ENCODE measurements at regions not wholly inside any gene's neighbourhood (a gene's known extent, or its start where the extent isn't known, plus 50 kb on each side); places are given as distances from the start of the nearest gene placed in this dataset.
A peak's percentile ranks its signal among the peaks of the same experiment; 100 is the strongest.

DNA sequence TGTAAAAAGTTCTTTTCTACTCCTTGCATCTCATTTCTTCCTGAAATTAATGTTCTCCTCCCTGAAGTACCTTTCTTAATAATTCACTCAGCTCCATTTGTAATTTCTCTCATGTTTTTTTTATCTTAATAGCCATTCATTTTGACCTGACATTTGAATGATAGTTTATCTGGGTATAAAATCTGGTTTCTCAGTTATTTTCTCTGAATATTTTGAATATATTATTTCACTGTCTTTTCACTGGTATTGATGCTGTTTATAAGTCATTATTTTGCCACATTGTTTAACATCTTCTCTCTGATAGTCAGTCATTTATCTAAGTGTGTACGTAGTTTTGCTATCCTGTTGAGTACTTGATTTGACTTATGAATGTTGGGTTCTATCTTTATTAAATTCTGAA is 68.8 kb upstream of the ARHGAP18 start:
- ATAC-seq = no peak
- WGBS, 2 donors = 0 to 96% methylated on average over 1 of the region's 1 CpG
- intact Hi-C loops (cut with DNase I) = loop anchor here in 2 of 10 donors (10.0 kb wide), 1 partner anchor 236 kb away; the partner anchor contains the start of gene L3MBTL3 (in 2 of the 2)

DNA sequence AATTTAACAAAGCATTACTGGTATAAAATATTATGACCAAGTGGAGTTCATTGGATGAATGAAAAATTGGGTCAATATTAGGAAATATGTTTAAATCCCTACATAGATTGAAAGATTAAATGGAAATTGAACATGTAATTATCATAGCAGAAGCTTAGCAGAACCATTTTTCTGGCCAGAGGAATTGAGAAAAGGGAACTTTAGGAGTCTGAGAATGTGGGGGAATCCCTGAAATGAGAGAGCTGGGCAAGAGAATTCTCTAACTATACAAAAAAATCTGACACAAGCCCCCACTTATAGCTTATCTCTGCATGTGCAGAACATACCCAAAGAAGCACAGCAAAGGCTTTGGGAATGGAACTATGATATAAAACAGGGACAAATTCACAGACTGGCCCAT is 67.4 kb upstream of the ARHGAP18 start:
- no peak for ATAC-seq
- intact Hi-C loops (cut with DNase I) = loop anchor here in 2 of 10 donors (10.0 kb wide), 1 partner anchor 237 kb away; the partner anchor contains the start of gene L3MBTL3 (in 2 of the 2)

More for the DNA sequence above, 68.8 kb upstream of the ARHGAP18 start:
- DNase-seq = no peak
- Histone ChIP-seq H3K27ac (no peak overlapping the region), H3K27me3 (no peaks in the 10 kb centered on the region), H3K4me1 (no peaks in the 10 kb centered on the region), H3K4me3 (no peak overlapping the region), H3K9me3 (peaks cover 0 to 19% (median 4%) of the 10 kb centered on the region in 11 donors), H3K36me3 (no peaks in the 10 kb centered on the region)
- TF ChIP-seq, protein P1, sequence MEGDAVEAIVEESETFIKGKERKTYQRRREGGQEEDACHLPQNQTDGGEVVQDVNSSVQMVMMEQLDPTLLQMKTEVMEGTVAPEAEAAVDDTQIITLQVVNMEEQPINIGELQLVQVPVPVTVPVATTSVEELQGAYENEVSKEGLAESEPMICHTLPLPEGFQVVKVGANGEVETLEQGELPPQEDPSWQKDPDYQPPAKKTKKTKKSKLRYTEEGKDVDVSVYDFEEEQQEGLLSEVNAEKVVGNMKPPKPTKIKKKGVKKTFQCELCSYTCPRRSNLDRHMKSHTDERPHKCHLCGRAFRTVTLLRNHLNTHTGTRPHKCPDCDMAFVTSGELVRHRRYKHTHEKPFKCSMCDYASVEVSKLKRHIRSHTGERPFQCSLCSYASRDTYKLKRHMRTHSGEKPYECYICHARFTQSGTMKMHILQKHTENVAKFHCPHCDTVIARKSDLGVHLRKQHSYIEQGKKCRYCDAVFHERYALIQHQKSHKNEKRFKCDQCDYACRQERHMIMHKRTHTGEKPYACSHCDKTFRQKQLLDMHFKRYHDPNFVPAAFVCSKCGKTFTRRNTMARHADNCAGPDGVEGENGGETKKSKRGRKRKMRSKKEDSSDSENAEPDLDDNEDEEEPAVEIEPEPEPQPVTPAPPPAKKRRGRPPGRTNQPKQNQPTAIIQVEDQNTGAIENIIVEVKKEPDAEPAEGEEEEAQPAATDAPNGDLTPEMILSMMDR (IDR thresholded peaks at IDR 0.05) = no peak

DNA sequence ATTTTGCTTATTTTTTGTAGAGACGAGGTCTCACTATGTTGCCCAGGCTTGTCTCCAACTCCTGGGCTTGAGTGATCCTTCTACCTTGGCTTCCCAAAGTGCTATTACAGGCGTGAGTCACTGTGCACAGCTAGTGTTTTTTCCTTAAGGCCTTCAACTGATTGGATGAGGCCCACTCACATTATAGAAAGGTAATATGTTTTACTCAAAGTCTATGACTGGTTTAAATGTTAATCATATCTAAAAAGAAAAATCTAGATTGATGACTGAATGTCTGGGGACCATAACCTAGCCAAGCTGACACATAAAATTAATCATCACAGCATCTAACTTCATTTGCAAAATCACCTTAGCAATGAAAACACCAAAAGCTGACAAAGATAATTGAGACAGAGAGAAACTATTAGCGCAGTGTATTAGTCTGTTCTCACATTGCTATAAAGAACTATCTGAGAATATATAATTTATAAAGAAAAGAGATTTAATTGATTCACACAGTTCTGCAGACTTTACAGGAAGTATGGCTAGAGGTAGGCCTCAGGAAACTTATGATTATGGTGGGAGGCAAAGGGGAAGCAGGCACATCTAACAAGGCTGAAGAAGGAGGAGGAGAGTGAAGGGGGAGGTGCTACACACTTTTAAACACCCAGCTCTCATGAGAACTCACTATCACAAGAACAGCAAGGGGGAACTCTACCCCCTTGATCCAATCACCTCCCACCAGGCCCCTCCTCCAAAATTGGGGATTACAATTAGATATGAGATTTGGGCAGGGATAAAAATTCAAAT is 66.8 kb upstream of the ARHGAP18 start:
- no peaks in the 10 kb centered on the region for H3K36me3 ChIP-seq
- peaks cover 0 to 4% (median 0%) of the 10 kb centered on the region in 7 donors for H3K27me3 ChIP-seq
- TF ChIP-seq, protein P1 (IDR thresholded peaks at IDR 0.05) = no peak
- no peaks in the 10 kb centered on the region for H3K4me1 ChIP-seq
- DNase-seq (no peak), ATAC-seq (no peak)
- H3K27ac ChIP-seq = no peak overlapping the region
- H3K4me3 ChIP-seq = no peak overlapping the region
- intact Hi-C loops (cut with DNase I) = loop anchor here in 2 of 10 donors (10.0 kb wide), 1 partner anchor 238 kb away; the partner anchor contains the start of gene L3MBTL3 (in 2 of the 2)
- 96 to 97% methylated on average over 3 of the region's 3 CpGs for WGBS, 2 donors
- H3K9me3 ChIP-seq = peaks cover 0 to 19% (median 4%) of the 10 kb centered on the region in 11 donors

More for the DNA sequence above, 67.4 kb upstream of the ARHGAP18 start:
- TF ChIP-seq, protein P1 (IDR thresholded peaks at IDR 0.05) = no peak
- H3K4me1 ChIP-seq = no peaks in the 10 kb centered on the region
- no peaks in the 10 kb centered on the region for H3K27me3 ChIP-seq
- peaks cover 0 to 19% (median 4%) of the 10 kb centered on the region in 11 donors for H3K9me3 ChIP-seq
- no peaks in the 10 kb centered on the region for H3K36me3 ChIP-seq
- no peak for DNase-seq
- no peak overlapping the region for H3K4me3 ChIP-seq
- no peak overlapping the region for H3K27ac ChIP-seq

DNA sequence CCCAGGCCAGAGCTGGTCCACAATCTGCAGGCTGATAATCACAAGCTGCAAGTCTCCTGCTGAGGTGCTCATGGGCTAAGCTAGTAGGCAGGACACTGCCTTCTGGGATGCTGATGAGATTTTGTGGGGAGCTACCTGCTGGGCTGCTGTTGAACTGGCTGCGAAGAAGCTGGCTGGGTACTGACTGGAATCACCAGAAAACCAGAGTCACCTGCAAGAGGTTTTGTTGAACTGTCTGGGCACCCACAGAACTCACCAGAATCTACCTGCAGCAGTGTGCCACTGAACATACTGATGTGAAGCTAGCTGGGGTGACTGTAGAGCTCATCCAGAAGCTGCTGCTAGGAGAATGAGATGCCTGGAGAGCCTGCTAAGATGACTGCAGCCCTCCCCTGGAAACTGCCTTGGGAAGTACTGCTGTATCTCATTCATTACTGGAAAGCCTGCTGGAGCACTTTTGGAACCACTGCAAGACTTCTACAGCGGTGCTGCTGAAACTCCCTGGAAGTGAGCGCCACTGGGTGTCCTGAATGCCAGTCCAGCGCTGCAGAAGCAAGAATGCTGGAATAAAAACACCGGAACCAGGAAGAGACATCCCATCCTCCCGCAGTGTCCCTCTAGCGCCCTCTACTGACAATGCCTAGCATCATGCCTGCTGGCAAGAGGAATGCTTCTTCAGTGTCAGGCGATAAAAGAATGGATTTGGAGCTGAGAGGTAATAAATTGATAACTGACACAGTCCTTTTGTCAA is 64.9 kb upstream of the ARHGAP18 start:
- peaks cover 0 to 11% (median 5%) of the 10 kb centered on the region in 7 donors for H3K27me3 ChIP-seq
- ATAC-seq (peak in 7 of 8 donors; percentile 57 to 81 (median 71)), DNase-seq (peak; percentile 41 to 67)
- H3K4me1 ChIP-seq = no peaks in the 10 kb centered on the region
- no peak overlapping the region for H3K27ac ChIP-seq
- peaks cover 0 to 18% (median 3%) of the 10 kb centered on the region in 11 donors for H3K9me3 ChIP-seq
- intact Hi-C loops (cut with DNase I) = loop anchor here in 2 of 10 donors (10.0 kb wide), 1 partner anchor 240 kb away; the partner anchor contains the start of gene L3MBTL3 (in 2 of the 2)
- H3K36me3 ChIP-seq = no peaks in the 10 kb centered on the region
- TF ChIP-seq, protein P1 (IDR thresholded peaks at IDR 0.05) = peak; percentile 65 to 95 (median 88)
- peak overlapping the region in 4 of 10 donors; percentile 17 to 36 (median 22) for H3K4me3 ChIP-seq
- WGBS, 2 donors = 22 to 24% methylated on average over 8 of the region's 8 CpGs

All from heart right ventricle (tissue), 16 donors.